Lung (tissue), 11 donors: ENCODE measurements at regions not wholly inside any gene's neighbourhood (a gene's known extent, or its start where the extent isn't known, plus 50 kb on each side); places are given as distances from the start of the nearest gene placed in this dataset.

Source experiments
- ATAC-seq: fragments of 200-7000 bp; cut with Tn5 transposase; one replicate; pipeline ENCODE4 v1.9.1; 2020; ENCODE audit warnings: moderate number of reproducible peaks; ENCODE audit not compliant: insufficient read depth, low FRiP score
- DNase-seq, 3 donors: peaks; one replicate each; pipeline ENCODE4 v3.0.0-alpha.2; 2013 to 2017
- H3K27ac ChIP-seq, 2 donors: one replicate each; pipeline ENCODE4 v1.5.1; 2013; ENCODE audit warnings: mild to moderate bottlenecking in 2 of 2, moderate library complexity in 2 of 2, control low read depth in 1 of 2, inconsistent platforms in 1 of 2, low read depth in 1 of 2, low read length in 1 of 2
- H3K27me3 ChIP-seq, 3 donors: one replicate each; pipeline ENCODE4 v1.5.1; 2013; ENCODE audit warnings: low read length in 2 of 3; ENCODE audit not compliant: control insufficient read depth in 3 of 3, insufficient read depth in 3 of 3
- H3K36me3 ChIP-seq, 4 donors: one replicate each; pipeline ENCODE4 v1.5.1; 2013; ENCODE audit warnings: low read length in 4 of 4, mild to moderate bottlenecking in 1 of 4, moderate library complexity in 1 of 4; ENCODE audit not compliant: control insufficient read depth in 4 of 4, insufficient read depth in 4 of 4
- H3K4me1 ChIP-seq, 5 donors: one replicate each; pipeline ENCODE4 v1.5.1; 2013; ENCODE audit warnings: low read length in 5 of 5, mild to moderate bottlenecking in 2 of 5, moderate library complexity in 1 of 5; ENCODE audit not compliant: control insufficient read depth in 5 of 5, insufficient read depth in 5 of 5
- H3K4me3 ChIP-seq: one replicate; pipeline ENCODE4 v1.5.1; 2013; ENCODE audit warnings: mild to moderate bottlenecking, control low read depth, moderate library complexity
- H3K9ac ChIP-seq, 2 donors: one replicate each; pipeline ENCODE4 v1.5.1; 2013; ENCODE audit warnings: low read length in 2 of 2, control low read depth in 1 of 2; ENCODE audit not compliant: insufficient read depth in 1 of 2
- H3K9me3 ChIP-seq, 4 donors: one replicate each; pipeline ENCODE4 v1.5.1; 2013; ENCODE audit warnings: low read length in 3 of 4, mild to moderate bottlenecking in 1 of 4, moderate library complexity in 1 of 4; ENCODE audit not compliant: control insufficient read depth in 4 of 4, insufficient read depth in 3 of 4
- CTCF ChIP-seq: IDR thresholded peaks from 2 replicates; pipeline ENCODE4 v1.5.1; 2012; ENCODE audit warnings: mild to moderate bottlenecking; ENCODE audit errors: control extremely low read depth, extremely low read depth
- WGBS, 2 donors: extraction: QIAGEN DNeasy Blood & Tissue Kit; methylation state at CpG; one replicate each; pipeline ENCODE4 v1.1.7; 2013; 5-methylcytosine and 5-hydroxymethylcytosine counted together
- donor health status: control.
- donor health status: control.
- donor health status: Bipolar disorder and iron deficiency.
- donor health status: healthy.
- donor health status: DM: yes; HTN: yes; CAD: no.

GRCh38 chr6:160917572-160917971 is 74.0 kb upstream of the MAP3K4 start:
- ATAC-seq = no peak
- no peaks in the 10 kb centered on the region for H3K27me3 ChIP-seq
- H3K36me3 ChIP-seq = no peaks in the 10 kb centered on the region
- WGBS, 2 donors = 89% methylated on average over 3 of the region's 3 CpGs
- H3K9me3 ChIP-seq = peaks cover 0 to 6% (median 3%) of the 10 kb centered on the region in 4 donors
- no peaks in the 10 kb centered on the region for H3K4me1 ChIP-seq
- H3K4me3 ChIP-seq = no peak overlapping the region
- no peak for TF ChIP-seq CTCF
- H3K9ac ChIP-seq = no peak overlapping the region
- DNase-seq = no peak
- no peak overlapping the region for H3K27ac ChIP-seq

GRCh38 chr6:160919723-160920440 is 71.7 kb upstream of the MAP3K4 start:
- no peak overlapping the region for H3K4me3 ChIP-seq
- no peaks in the 10 kb centered on the region for H3K27me3 ChIP-seq
- H3K4me1 ChIP-seq = no peaks in the 10 kb centered on the region
- DNase-seq (peak in 2 of 3 donors; percentile 1 to 29), ATAC-seq (no peak)
- no peaks in the 10 kb centered on the region for H3K36me3 ChIP-seq
- 73 to 96% methylated on average over 2 of the region's 2 CpGs for WGBS, 2 donors
- H3K27ac ChIP-seq = no peak overlapping the region
- no peak for TF ChIP-seq CTCF
- H3K9ac ChIP-seq = no peak overlapping the region
- peaks cover 0 to 5% (median under 1%) of the 10 kb centered on the region in 4 donors for H3K9me3 ChIP-seq

- peaks cover 0 to 5% (median under 1%) of the 10 kb centered on the region in 4 donors for H3K9me3 ChIP-seq
- no peak overlapping the region for H3K27ac ChIP-seq
- no peak overlapping the region for H3K4me3 ChIP-seq
- H3K4me1 ChIP-seq = no peaks in the 10 kb centered on the region
- TF ChIP-seq CTCF = no peak
- 91 to 93% methylated on average over 3 of the region's 3 CpGs for WGBS, 2 donors
- H3K9ac ChIP-seq = no peak overlapping the region
- ATAC-seq (no peak), DNase-seq (no peak)
- no peaks in the 10 kb centered on the region for H3K27me3 ChIP-seq
- no peaks in the 10 kb centered on the region for H3K36me3 ChIP-seq
Observed at GRCh38 chr6:160921095-160921494, 70.5 kb upstream of the MAP3K4 start.
